GM21723 (cell line): ENCODE measurements at regions not wholly inside any gene's neighbourhood (a gene's known extent, or its start where the extent isn't known, plus 50 kb on each side); places are given as distances from the start of the nearest gene placed in this dataset.

Source experiments
- ATAC-seq: cut with Tn5 transposase; IDR thresholded peaks from one replicate; pipeline ENCODE4 v1.9.1; 2021; ENCODE audit warnings: mild to moderate bottlenecking, moderate library complexity; ENCODE audit not compliant: unreplicated experiment

DNA sequence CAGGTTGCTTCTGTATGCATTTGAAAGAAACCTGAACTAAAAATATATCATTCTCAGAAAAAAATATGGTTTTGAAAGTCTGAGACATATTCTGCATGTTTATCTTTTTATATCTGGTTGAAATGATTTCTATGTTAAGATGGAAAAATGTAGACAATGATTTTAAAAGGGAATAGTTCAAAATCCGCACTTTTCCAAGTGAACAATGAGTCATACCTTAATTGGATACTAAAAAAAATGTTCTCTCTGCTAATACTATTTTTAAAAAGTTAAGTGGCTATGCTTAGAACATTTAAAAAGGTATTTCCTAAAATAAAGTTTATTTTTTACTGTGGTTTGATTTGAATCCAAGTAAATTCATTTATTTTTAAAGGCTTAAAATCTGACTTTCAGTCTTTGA lies 801.4 kb downstream of the SLITRK6 start:
- ATAC-seq, result no peak

DNA sequence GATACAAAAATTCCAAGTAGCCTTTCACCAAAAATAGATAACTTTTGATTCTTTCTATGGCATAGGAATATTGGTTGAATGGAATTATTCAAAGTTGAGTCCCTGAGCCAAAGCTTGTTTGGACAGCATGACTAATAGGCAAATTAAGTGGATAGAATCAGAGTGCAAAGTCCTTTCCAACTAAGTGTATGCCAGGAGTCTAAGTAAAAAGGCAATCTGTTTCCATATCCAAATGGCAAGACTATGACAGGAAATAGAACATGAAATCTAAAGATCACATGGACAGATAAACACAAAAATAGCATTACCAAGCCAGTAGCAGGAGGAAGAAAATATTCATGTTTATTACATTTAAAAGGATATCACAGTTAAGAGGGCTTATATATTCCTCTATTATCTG lies 804.6 kb downstream of the SLITRK6 start:
- no peak for ATAC-seq

GRCh38 chr13:84985860-84986259 lies 813.4 kb downstream of the SLITRK6 start:
- no peak for ATAC-seq

DNA sequence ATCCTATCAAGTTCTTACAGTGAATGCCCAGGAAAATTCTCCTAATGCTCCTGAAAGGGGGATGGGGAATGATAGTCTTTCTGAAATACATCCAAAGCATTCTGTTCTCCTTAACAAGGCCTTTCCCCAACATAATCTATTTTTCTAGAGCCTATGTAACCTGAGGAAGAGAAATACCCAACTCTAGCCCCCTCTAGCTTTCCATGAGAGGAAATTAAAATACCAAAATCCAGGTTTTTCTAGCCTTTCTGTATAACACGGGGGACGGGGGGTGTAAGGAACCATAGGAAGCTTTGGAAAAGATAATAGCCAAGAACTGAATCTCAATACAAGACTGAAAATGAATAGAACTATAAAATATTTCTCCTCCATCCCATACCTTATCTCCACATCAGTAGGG lies 815.9 kb downstream of the SLITRK6 start:
- no peak for ATAC-seq

- no peak for ATAC-seq
Measured at GRCh38 chr13:84980571-84980970, 818.6 kb downstream of the SLITRK6 start.

GRCh38 chr13:84978851-84979250 lies 820.4 kb downstream of the SLITRK6 start:
- ATAC-seq, result no peak

GRCh38 chr13:84973661-84974060 lies 825.6 kb downstream of the SLITRK6 start:
- ATAC-seq, result no peak

GRCh38 chr13:84972907-84973306 lies 826.3 kb downstream of the SLITRK6 start:
- ATAC-seq, result no peak

DNA sequence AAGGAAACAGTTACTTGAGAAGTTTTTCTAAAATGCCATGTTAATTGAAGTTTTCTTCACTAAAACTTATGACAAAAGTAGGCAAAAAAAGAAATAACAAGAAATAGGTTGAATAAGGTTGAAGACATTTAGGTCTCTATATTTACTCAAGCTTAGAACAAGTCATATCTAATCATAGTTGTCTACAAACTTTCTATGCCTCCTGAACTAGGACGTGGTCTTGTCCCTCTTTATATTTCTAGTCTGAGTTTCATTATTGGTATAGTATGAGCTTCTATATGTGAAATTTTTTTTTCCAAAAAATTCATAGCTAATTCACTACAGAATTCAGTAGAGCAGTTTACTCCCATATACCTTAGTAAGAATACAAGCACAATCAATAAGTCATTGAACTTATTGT lies 836.4 kb downstream of the SLITRK6 start:
- no peak for ATAC-seq

GRCh38 chr13:84962141-84962750 lies 837.0 kb downstream of the SLITRK6 start:
- ATAC-seq, result no peak

GRCh38 chr13:84961023-84961422 lies 838.2 kb downstream of the SLITRK6 start:
- ATAC-seq, result no peak

- no peak for ATAC-seq
Measured at GRCh38 chr13:84959818-84960217, 839.4 kb downstream of the SLITRK6 start.

- ATAC-seq, result no peak
Measured at GRCh38 chr13:84954636-84955035, 844.6 kb downstream of the SLITRK6 start.

GRCh38 chr13:84951128-84951527 lies 848.1 kb downstream of the SLITRK6 start:
- no peak for ATAC-seq

GRCh38 chr13:84946192-84946591 lies 853.0 kb downstream of the SLITRK6 start:
- ATAC-seq, result no peak

DNA sequence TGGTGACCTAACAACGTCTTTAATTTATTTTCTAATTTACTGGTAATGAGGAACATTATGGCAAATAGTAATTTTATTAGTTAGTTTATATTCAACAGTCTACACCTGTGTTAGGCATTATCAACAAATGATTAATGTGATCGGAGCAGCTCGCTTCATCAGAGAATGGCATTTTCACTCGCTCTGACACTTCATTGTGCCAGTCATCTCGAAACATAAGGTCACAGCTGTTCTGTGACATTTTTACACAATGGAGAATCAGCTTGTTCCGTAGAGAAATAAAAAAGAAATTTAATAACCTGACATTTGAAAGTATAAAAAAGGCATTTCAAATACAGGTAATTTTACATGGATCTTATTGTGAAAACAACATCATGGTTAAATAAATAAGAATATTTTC lies 858.4 kb downstream of the SLITRK6 start:
- no peak for ATAC-seq

- no peak for ATAC-seq
Measured at GRCh38 chr13:84940167-84940566, 859.1 kb downstream of the SLITRK6 start.

- ATAC-seq, result no peak
Measured at GRCh38 chr13:84934911-84935310, 864.3 kb downstream of the SLITRK6 start.

DNA sequence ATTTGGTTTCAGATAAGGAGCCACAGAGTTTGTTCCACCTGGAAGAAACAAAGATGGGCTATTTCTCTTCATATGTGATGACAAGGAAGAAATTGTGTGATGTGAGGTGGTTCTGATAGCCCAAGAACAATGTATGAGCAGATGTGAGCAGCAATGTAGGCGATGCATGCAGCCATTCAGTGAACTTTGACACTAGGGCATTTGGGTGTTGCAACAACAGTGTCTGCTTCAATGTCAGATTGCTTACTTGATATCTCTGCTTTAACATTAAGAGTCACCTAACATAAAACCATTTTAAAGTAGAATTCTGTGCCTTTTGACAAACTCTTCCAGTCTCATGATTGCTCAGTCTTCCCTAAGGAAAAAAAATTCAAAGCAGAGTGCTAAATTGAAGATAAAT lies 865.4 kb downstream of the SLITRK6 start:
- no peak for ATAC-seq

DNA sequence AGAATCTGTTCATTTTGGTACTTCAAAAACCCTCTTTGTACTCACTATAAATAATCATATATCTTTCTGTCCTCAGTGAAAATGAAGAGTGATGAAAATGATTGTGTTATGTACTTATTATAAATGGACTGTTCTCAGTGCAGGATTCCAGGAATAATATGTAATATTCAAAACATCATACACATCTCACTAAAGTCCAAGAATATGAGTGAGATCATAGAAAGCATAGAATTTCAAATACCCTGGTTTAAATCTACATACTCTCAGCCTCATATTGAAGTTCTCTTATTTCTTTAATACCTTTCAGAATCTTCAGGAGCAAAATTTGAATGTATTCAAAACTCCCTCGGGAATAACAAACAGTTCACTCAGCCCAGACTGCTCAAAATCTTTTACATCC lies 868.0 kb downstream of the SLITRK6 start:
- ATAC-seq, result no peak

- no peak for ATAC-seq
Measured at GRCh38 chr13:84927442-84928169, 871.6 kb downstream of the SLITRK6 start.

- ATAC-seq, result no peak
Measured at GRCh38 chr13:84925443-84925842, 873.8 kb downstream of the SLITRK6 start.

DNA sequence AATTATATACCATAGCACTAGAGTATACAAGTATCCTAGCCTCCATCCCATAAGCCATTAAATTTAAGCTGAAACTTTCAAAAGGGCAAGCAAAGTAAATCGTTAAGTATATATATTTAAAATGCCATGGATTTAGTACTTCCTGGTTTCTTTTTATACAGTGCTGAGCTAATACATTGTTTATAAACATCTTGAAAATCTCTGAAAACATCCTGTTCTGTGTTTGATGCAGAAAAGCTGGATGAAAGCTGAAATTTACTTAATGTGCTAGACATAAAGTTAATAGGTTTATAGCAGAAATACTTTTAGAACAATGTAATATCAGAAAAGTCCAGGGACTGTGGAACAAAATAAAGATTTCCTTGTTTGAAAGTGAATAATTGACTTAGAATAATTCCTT lies 875.4 kb downstream of the SLITRK6 start:
- no peak for ATAC-seq
